HFFc6 (cell line): ENCODE measurements at regions not wholly inside any gene's neighbourhood (a gene's known extent, or its start where the extent isn't known, plus 50 kb on each side); places are given as distances from the start of the nearest gene placed in this dataset.
A peak's percentile ranks its signal among the peaks of the same experiment; 100 is the strongest.

ENCODE experiments used
- DNase-seq: peaks from one replicate; pipeline ENCODE4 v3.0.0-alpha.2; 2018
- H3K27ac Mint-ChIP-seq: 2 replicates; pipeline ENCODE4 v1.8.0; 2020; ENCODE audit warnings: mild to moderate bottlenecking, mixed read lengths
- H3K27me3 Mint-ChIP-seq: 2 replicates; pipeline ENCODE4 v1.8.0; 2021; ENCODE audit warnings: mild to moderate bottlenecking, moderate library complexity, mixed read lengths; ENCODE audit not compliant: insufficient read depth
- H3K36me3 Mint-ChIP-seq: 2 replicates; pipeline ENCODE4 v1.8.0; 2021; ENCODE audit warnings: low read depth, mixed read lengths
- H3K4me1 Mint-ChIP-seq: 2 replicates; pipeline ENCODE4 v1.8.0; 2020; ENCODE audit warnings: low read depth, mixed read lengths
- H3K4me3 Mint-ChIP-seq: 2 replicates; pipeline ENCODE4 v1.8.0; 2020; ENCODE audit warnings: mild to moderate bottlenecking, moderate library complexity, mixed read lengths
- H3K9me3 Mint-ChIP-seq: 2 replicates; pipeline ENCODE4 v1.8.0; 2020; ENCODE audit warnings: mild to moderate bottlenecking, mixed read lengths
- TF ChIP-seq, protein P1 (sequence below): fragments of 200-600 bp; sonication (generic); IDR thresholded peaks from 2 replicates; pipeline ENCODE4 v1.5.0; 2021; ENCODE audit warnings: antibody characterized with exemption, mild to moderate bottlenecking

DNA sequence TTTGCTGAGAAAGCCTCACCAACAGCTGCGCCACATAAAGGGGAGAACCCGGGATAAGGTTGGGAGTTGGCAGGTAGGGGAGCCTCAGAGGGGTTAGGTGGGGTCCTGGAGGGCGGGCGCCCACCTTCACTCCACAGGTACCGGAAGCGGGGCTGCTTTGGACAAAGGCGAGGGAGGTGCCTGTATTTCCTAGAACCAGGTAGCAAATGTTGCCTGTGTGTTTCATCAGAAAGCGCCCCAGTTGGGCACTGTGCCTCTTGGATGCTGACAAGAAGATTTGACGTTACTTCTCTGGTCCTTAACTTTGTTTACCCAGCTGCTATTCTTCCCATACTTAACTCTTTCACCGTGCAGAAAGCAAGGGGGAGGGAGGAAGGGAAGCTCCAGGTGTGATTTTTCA is 278.9 kb downstream of the ZNF536 start:
- no peak overlapping the region for H3K27ac Mint-ChIP-seq
- TF ChIP-seq, protein P1, sequence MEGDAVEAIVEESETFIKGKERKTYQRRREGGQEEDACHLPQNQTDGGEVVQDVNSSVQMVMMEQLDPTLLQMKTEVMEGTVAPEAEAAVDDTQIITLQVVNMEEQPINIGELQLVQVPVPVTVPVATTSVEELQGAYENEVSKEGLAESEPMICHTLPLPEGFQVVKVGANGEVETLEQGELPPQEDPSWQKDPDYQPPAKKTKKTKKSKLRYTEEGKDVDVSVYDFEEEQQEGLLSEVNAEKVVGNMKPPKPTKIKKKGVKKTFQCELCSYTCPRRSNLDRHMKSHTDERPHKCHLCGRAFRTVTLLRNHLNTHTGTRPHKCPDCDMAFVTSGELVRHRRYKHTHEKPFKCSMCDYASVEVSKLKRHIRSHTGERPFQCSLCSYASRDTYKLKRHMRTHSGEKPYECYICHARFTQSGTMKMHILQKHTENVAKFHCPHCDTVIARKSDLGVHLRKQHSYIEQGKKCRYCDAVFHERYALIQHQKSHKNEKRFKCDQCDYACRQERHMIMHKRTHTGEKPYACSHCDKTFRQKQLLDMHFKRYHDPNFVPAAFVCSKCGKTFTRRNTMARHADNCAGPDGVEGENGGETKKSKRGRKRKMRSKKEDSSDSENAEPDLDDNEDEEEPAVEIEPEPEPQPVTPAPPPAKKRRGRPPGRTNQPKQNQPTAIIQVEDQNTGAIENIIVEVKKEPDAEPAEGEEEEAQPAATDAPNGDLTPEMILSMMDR = no peak
- DNase-seq = no peak
- no peaks in the 10 kb centered on the region for H3K36me3 Mint-ChIP-seq
- peaks cover 3% of the 10 kb centered on the region for H3K27me3 Mint-ChIP-seq
- no peak overlapping the region for H3K4me3 Mint-ChIP-seq
- H3K4me1 Mint-ChIP-seq = no peaks in the 10 kb centered on the region
- H3K9me3 Mint-ChIP-seq = no peaks in the 10 kb centered on the region

DNA sequence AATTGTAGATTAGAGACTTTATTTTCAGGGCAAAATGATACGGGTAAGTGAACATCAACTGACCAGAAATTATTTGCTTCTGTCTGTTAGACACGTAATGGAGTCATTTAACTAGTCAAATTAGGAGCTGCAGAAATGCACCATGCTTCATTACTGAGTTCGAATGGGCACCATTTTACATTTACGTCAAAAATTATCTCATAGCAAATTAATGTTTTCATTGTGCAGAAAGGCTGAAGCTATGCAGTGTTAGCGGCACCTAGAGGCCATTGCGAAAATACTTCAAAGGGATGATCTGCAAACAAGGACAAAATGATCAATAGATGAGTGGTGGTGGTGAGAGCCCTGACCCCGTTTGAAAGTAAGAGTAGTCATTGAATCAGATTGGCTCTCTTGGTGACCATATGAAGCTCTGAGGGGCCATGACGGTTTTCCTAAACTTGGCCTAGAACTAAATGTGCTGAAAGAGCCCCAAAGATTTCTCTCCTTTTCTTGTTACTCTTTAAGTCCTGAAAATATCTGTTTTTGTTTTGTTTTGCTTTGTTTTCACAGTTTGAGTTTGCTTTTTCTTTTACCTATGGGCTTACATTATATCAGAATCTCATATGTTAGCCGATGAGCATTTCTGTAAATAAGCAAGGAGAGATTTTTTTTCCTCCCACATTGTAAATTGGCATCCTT is 277.9 kb downstream of the ZNF536 start:
- peak; percentile 34 for DNase-seq
- Mint-ChIP-seq H3K4me3 (no peak overlapping the region), H3K36me3 (no peaks in the 10 kb centered on the region), H3K9me3 (no peaks in the 10 kb centered on the region), H3K27me3 (no peaks in the 10 kb centered on the region; the same call in 1 of the 2 replicates), H3K27ac (no peak overlapping the region), H3K4me1 (no peaks in the 10 kb centered on the region)
- TF ChIP-seq, protein P1 = peak; percentile 88

DNA sequence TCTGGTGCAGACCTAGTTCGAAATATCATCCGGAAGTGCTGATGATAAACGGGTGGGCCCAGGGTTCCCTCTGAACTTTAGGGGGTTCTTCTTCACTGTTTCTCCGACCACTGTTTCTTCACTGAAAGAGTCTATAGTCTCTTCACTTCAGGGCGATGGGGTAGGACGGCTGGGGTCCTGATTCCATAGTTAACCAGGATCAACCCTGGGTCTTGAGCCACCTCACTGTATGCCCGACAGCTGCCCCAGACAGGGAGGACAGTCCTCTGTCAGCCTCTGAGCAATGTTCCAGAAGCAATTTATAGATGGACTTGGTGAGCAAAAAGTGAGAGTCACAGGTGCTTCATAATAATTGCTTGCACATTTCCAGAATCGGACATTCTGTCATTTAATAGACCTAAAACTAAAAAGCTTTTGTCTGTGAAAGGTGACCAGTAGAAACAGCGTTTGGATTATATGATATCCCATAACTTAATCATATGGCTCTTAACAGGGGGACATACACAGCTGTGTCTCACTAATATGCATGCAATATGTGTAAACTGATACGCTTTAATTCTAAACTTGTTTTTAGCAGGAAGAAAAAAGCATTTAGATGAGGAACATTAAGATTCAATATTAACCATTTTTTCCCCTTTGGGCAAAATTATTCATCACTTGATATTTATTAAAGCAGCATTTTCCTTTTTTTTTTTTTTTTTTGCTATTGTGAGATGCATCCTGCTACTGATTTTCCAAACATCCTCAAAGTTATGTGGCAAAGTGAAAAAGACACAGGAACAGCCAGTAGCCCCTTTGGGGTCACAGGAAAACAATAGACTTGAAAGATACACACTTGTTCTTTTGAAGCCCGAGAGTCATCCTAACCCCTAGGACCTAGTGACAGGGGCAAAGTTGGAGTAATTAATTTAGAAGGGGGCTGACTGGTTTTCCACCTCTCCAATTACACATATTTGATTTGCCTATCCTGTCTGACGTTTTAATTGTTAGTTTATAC is 277.0 kb downstream of the ZNF536 start:
- Mint-ChIP-seq H3K36me3 (no peaks in the 10 kb centered on the region), H3K4me3 (no peak overlapping the region), H3K27me3 (no peaks in the 10 kb centered on the region; the same call in 1 of the 2 replicates), H3K4me1 (no peaks in the 10 kb centered on the region), H3K9me3 (no peaks in the 10 kb centered on the region), H3K27ac (no peak overlapping the region)
- DNase-seq = no peak
- TF ChIP-seq, protein P1 = no peak

DNA sequence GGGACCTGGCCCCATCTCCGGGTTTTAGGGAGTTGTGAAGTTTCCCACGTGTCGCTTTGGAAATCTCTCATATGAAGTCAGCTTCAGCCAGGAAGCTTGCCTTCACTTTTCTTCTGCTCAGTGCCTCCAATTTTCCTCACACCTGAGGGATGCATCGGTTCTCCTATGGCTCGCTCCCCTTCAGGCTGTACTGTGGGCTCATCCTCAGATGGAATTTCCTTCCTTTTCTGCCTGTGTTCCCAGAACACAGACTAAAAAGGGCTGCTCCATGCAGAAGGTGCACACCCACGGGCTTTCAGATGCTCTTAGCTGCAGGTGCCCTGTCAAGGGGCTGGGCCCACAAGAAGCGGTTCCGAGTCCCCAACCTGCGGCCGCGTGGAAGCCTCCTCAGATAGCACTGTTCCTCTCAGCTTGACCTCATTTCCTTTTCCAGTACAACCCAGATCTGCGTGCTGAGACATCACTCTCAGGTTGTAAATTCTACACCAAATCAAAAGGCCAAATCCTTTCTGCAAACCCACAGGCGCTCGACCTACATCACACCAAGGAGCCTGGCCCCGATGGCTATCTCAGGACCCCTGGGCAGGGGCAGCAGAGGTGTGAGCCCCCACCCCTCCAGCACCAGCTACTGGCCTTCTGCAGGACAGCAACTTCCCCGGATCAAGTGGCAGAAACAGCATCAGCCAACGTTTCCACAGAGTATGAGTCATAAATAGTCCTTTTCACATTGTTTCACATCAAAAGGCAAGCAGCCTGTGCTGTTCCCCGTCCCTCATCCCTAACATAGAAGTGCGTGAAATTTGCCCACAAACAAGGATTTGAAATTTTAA is 275.9 kb downstream of the ZNF536 start:
- no peaks in the 10 kb centered on the region for H3K36me3 Mint-ChIP-seq
- no peak for DNase-seq
- H3K4me1 Mint-ChIP-seq = no peaks in the 10 kb centered on the region
- H3K9me3 Mint-ChIP-seq = no peaks in the 10 kb centered on the region
- TF ChIP-seq, protein P1 = no peak
- H3K27ac Mint-ChIP-seq = no peak overlapping the region
- H3K4me3 Mint-ChIP-seq = no peak overlapping the region
- H3K27me3 Mint-ChIP-seq = no peaks in the 10 kb centered on the region; the same call in 1 of the 2 replicates

DNA sequence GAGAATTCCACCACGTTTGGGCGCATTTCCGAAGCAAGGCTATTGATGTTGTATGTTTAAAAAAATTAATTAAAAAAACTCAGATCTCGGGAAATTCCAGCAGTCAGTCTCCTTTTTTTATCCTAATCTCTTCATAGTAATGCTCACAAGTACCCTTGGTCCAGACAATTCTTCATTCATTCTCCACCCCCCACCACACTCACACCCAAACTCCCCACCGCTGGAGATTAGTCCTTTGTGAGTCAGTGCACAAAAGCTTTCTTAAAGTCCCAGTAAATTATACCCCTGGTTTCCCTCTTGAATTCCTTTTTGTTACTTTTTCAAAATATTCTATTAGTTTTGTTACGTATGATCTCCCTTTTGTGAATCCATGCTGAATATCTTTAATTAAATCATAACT is 274.6 kb downstream of the ZNF536 start:
- no peak overlapping the region for H3K27ac Mint-ChIP-seq

More for the DNA sequence above, 274.6 kb downstream of the ZNF536 start:
- Mint-ChIP-seq H3K4me1 (no peaks in the 10 kb centered on the region), H3K9me3 (no peaks in the 10 kb centered on the region), H3K27me3 (no peaks in the 10 kb centered on the region; the same call in none of the 2 replicates), H3K36me3 (no peaks in the 10 kb centered on the region), H3K4me3 (no peak overlapping the region)
- no peak for DNase-seq
- TF ChIP-seq, protein P1 = no peak
